NOMO-1 treated with DMSO at 0.1 percent for 48 hours (cell line): ENCODE measurements at regions not wholly inside any gene's neighbourhood (a gene's known extent, or its start where the extent isn't known, plus 50 kb on each side); places are given as distances from the start of the nearest gene placed in this dataset.

Experiments
- DNase-seq: peaks from one replicate; lab custom pipeline; 2025; ENCODE audit not compliant: unreplicated experiment; lab: John Stamatoyannopoulos, UW

GRCh38 chr6:148082696-148083095 is 259.9 kb upstream of the SASH1 start:
- no peak for DNase-seq

DNA sequence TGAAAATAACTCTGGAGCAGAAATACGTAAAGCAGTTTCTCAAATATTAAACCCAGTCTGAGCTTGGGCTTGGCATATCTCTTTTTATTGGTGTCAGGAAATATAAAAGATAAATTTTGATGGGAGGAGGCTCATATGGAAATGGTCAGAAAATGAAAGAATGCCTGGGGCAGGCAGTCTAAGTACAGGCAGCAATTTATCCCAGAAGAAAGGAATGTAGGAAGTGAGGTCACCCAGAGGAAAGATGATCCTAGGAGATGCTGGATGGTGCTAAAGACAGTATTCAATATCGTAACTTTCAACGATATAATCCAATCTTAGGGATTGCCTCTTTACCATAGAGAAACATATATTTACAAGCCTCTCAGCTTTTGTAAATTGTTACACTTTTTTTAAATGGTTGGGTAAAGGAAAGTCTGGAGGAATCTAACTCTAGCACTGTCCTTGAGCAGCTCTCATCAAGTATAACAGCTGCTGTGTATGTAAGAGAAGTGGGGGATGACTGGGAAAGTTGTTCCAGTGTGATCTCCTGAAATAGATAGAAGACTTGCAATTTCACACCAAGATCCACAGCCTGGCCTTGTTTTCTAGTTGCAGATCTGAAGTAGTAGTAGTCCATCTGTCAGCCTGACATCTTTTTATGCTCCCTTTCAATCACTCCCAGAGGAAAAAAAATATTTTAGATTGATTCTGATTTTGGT is 256.9 kb upstream of the SASH1 start:
- DNase-seq: no peak

- no peak for DNase-seq
Measured at GRCh38 chr6:148086386-148086785, 256.3 kb upstream of the SASH1 start.

DNA sequence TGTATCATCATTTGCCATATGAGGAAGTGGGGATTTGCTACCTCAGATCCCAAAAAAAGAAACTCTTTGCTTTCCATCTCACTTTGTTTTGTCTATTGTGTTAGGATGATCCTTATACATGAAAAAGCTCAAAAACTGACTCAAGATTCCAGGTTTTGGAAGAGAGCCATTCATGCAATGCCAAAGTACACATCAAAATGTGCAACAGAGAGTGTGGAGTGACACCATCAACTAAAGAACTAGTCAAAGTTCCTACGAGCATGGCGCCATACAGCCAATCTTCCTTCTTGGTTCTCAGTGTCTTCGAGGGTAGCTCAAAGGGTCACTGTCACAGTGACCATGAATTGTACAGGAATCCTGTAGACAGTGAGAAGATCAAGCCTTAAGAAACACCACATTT is 255.8 kb upstream of the SASH1 start:
- no peak for DNase-seq

GRCh38 chr6:148087659-148088058 is 255.0 kb upstream of the SASH1 start:
- no peak for DNase-seq

GRCh38 chr6:148090326-148090725 is 252.3 kb upstream of the SASH1 start:
- DNase-seq: no peak

GRCh38 chr6:148091394-148091793 is 251.2 kb upstream of the SASH1 start:
- no peak for DNase-seq

GRCh38 chr6:148103436-148103835 is 239.2 kb upstream of the SASH1 start:
- DNase-seq: no peak

DNA sequence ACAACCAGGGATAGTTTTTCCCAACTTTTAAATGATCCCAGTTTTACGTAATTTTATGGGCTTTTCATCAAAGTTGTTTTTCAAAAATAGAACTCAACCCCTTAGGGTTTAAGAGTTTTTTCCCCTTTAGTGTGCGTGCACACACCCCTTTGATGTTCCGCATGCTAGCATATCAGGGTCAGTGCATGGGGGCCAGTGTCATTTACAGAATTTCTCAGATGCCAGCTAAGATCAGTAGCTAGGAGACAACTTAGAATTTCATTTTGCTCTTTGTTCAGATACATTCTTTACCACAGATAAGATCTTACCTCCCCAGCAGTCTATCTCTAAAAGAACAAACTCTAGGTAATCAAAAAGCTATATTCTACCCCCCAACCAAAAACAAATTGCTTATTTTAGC is 238.5 kb upstream of the SASH1 start:
- no peak for DNase-seq

DNA sequence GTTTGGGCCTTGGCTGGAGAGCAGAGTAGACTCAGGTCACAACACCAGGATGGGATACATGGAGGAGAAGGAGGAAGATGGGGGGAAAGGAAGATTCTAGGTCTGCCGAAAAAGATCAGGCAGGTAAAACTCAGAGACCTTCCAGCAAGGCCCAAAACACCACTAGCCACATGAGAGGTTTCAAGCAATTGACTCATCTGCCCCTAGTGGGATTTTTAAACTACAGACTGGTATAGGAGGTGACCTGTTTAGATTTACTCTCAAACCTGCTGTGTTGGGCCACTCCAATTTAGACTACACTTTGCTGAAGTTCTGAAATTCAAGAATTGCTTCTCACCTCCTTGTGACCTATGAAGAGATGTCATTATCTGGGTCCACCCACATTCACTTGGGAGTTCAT is 236.9 kb upstream of the SASH1 start:
- no peak for DNase-seq

DNA sequence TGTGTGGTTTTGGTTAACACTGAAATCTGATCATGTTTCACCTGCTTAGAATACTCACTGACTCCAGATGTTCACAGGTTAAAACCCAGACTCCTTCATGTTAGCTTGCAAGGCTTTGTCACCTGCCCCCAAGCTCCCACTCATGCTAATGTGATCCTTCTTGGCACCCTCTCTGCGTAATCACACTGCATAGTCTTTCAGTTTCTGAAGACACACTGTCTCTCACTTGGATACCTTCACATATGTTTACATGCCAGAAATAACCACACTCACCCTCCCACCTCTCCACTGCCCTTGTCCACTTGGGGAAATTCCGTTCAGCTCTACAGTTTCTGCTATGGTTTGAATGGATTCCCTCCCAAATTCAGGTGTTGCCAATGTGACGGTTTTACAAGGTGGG is 234.7 kb upstream of the SASH1 start:
- DNase-seq: no peak

GRCh38 chr6:148109732-148110131 is 232.9 kb upstream of the SASH1 start:
- no peak for DNase-seq

DNA sequence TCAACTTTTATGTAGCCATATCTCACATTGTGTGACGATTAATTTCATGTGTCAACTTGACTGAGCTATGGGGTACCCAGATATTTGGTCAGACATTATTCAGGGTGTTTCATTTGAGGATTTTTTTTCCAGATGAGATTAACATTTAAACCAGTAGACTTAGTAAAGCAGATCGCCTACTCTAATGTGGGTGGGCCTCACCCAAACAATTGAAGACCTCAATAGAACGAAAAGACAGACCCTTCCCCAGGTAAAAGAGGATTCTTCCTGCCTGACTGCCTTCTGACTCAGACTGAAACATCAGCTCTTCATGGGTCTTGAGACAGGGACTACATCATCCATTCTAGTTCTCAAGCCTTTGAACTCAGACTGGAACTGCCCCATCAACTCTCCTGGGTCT is 231.7 kb upstream of the SASH1 start:
- DNase-seq: no peak

GRCh38 chr6:148112851-148113319 is 229.8 kb upstream of the SASH1 start:
- no peak for DNase-seq

DNA sequence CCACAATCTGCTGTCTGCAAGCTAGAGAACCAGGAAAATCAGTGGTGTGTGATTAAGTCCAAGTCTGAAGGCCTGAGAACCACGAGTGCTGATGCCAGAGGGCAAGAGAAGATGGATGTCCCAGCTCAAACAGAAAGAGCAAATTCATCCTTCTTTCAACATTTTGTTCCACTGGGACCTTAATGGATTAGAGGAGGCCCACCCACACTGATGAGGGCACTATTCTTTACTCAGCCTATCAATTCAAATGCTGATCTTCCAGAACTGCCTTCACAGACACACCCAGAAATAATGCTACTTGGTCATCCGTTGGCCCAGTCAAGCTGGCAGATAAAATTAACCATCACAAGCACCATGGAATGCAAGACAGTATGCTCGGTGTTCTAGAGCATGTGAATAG is 226.6 kb upstream of the SASH1 start:
- DNase-seq: no peak

- DNase-seq: no peak
Measured at GRCh38 chr6:148118244-148118643, 224.4 kb upstream of the SASH1 start.

DNA sequence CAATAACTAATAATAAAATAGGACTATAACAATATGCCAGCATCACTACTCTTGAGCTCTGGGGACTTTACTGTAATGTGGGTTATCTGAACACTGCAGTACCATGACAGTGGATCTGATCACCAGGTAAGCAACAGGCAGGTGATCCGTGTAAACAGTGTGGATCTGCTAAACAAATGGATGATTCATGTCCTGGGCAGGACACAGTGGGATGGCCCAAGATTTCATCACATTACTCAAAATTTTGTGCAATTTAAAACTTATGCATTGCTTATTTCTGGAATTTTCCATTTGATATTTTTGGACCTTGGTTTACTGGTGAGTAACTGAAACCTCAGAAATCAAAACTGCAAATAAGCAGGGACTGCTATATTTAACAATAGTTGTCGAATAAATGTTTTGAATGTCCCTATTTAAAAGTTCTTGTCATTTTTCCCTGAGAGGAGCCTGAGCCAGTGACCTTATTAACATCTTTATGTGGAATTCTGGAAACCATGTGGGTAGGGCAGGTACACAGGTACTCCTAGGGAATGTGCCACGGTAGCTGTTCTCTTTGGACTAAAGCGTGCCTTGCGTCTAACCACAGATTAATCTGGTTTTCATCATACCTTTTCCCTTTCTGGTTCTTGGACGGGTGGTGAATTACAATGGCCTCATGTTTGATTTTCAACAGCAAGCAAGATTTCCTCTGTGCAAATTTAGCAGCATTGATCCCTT is 214.5 kb upstream of the SASH1 start:
- DNase-seq: no peak

DNA sequence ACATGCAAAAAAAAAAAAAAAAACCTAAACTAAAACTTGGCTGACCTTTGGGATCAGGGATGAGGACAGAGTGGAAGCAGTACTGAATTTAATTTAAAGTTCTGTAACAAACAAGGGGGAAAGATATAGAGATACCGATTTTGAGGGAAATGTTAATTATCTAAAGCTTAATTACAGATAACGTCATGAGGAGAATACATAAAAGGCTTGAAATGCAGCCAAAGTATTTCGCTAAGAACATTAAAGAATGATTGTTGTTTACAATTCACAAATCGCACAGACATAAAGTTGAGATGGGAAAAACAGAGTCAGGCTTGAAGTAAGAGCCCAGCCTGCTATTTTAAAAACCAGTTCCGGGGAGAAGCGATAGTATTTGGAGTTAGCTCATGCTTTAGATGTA is 208.0 kb upstream of the SASH1 start:
- no peak for DNase-seq

- no peak for DNase-seq
Measured at GRCh38 chr6:148136586-148136985, 206.1 kb upstream of the SASH1 start.

GRCh38 chr6:148137652-148138051 is 205.0 kb upstream of the SASH1 start:
- no peak for DNase-seq

DNA sequence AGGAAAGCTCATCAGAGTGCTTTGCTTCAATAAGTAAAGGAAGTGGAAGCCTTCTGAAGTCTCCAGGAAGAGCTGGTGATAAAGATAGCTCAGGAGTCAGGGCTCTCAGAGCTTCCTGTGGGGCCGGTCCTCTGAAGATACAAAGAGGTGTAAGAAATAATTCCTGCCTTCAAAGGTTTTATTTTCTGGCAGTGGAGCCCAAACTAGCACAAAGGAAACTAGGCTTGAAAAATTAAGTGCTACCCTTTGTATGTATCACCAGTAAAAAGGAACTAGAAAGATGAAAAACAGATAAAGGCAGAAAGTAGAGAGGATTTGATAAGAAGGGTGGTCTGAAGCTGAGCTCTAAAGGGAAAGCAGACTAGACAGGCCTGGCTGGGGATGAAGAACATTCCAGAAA is 204.1 kb upstream of the SASH1 start:
- DNase-seq: no peak

DNA sequence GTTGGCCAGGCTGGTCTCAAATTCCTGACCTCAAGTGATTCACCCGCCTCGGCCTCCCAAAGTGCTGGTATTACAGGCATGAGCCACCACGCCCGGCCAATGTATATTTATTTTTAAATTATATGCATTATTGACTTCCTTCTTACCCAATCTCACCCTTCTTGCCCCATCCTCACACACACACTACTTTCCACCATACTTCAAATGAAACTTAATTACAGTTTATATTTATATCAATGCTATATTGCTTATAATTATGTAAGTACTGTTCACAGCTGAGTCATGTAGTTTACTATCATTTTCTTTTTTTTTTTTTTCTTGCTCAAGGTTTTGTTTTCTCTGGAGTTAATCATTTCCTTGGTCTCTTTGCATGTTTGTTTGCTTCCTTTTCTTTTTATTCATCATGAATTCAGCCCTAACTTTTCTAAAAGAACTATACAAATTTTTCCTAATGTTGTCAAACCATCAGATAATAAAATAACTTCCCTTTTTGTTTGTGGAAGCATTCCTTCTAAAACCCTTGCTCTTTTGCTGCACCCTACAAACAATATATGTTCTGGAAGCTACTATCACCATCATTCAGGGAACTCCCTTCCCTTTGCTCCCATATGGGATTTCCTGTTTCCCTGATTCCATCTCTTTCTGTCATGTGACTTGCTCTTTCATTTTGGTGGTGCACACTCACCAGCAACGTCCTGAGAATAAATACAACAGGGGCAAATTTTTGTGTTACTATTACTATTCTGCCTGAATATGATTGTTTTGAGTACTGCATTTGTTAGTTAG is 201.7 kb upstream of the SASH1 start:
- DNase-seq: no peak
